Mesendoderm (in vitro differentiated cells): ENCODE measurements at regions not wholly inside any gene's neighbourhood (a gene's known extent, or its start where the extent isn't known, plus 50 kb on each side); places are given as distances from the start of the nearest gene placed in this dataset.
"Not testable (repeated sequence)": the region's sequence is repeated elsewhere in the genome, so short reads cannot be mapped to it uniquely, and the experiment has no call there.

Source experiments
- DNase-seq: peaks from one replicate; pipeline ENCODE4 v3.0.0; 2013
- H2AK5ac ChIP-seq: 2 replicates; pipeline ENCODE4 v1.6.1; 2013; ENCODE audit warnings: low read length, inconsistent platforms
- H2BK120ac ChIP-seq: 2 replicates; pipeline ENCODE4 v1.6.1; 2013; ENCODE audit warnings: low read depth, mild to moderate bottlenecking, low read length, moderate library complexity, mixed read lengths
- H2BK15ac ChIP-seq: replicated peaks from 2 replicates; pipeline ENCODE4 v1.6.1; 2013; ENCODE audit warnings: low read depth, mild to moderate bottlenecking, moderate library complexity
- H2BK5ac ChIP-seq: 2 replicates; pipeline ENCODE4 v1.6.1; 2013; ENCODE audit warnings: low read length, inconsistent platforms
- H3K18ac ChIP-seq: 2 replicates; pipeline ENCODE4 v1.6.1; 2013; ENCODE audit warnings: mild to moderate bottlenecking, low read length, mixed read lengths
- H3K23ac ChIP-seq: one replicate; pipeline ENCODE4 v1.6.1; 2013; ENCODE audit warnings: low read length
- H3K27ac ChIP-seq: 2 replicates; pipeline ENCODE4 v1.5.1; 2013; ENCODE audit warnings: low read depth, mild to moderate bottlenecking, inconsistent platforms, low read length, moderate library complexity
- H3K27me3 ChIP-seq: 2 replicates; pipeline ENCODE4 v1.6.1; 2013; ENCODE audit warnings: low read length, control low read depth, mild to moderate bottlenecking, inconsistent platforms; ENCODE audit not compliant: insufficient read depth, poor library complexity
- H3K36me3 ChIP-seq: 2 replicates; pipeline ENCODE4 v1.6.1; 2013; ENCODE audit warnings: low read length, inconsistent platforms; ENCODE audit not compliant: control insufficient read depth, insufficient read depth
- H3K4ac ChIP-seq: one replicate; pipeline ENCODE4 v1.6.1; 2013; ENCODE audit warnings: low read depth, mild to moderate bottlenecking, low read length, moderate library complexity
- H3K4me1 ChIP-seq: 2 replicates; pipeline ENCODE4 v1.6.1; 2013; ENCODE audit warnings: low read depth, low read length, inconsistent platforms; ENCODE audit not compliant: control insufficient read depth
- H3K4me2 ChIP-seq: 2 replicates; pipeline ENCODE4 v1.6.1; 2013; ENCODE audit warnings: low read length
- H3K4me3 ChIP-seq: 2 replicates; pipeline ENCODE4 v1.5.1; 2013; ENCODE audit warnings: mild to moderate bottlenecking, low read length
- H3K56ac ChIP-seq: one replicate; pipeline ENCODE4 v1.6.1; 2013; ENCODE audit warnings: low read length
- H3K79me1 ChIP-seq: 2 replicates; pipeline ENCODE4 v1.6.1; 2013; ENCODE audit warnings: low read length, inconsistent platforms
- H3K79me2 ChIP-seq: 2 replicates; pipeline ENCODE4 v1.6.1; 2013; ENCODE audit warnings: mild to moderate bottlenecking, low read length; ENCODE audit not compliant: control insufficient read depth, insufficient read depth
- H3K9ac ChIP-seq: 2 replicates; pipeline ENCODE4 v1.6.1; 2013; ENCODE audit warnings: low read length, inconsistent platforms
- H4K5ac ChIP-seq: one replicate; pipeline ENCODE4 v1.6.1; 2013; ENCODE audit warnings: low read length
- H4K8ac ChIP-seq: one replicate; pipeline ENCODE4 v1.6.1; 2013; ENCODE audit warnings: low read depth, mild to moderate bottlenecking, control low read depth, low read length, moderate library complexity
- WGBS: extraction: QIAGEN DNeasy Blood & Tissue Kit; methylation state at CpG from one replicate; pipeline ENCODE4 v1.1.7; 2013; ENCODE audit warnings: low lambda C conversion rate, missing lambda C conversion rate; ENCODE audit not compliant: insufficient coverage; ENCODE audit errors: extremely low coverage; 5-methylcytosine and 5-hydroxymethylcytosine counted together

GRCh38 chr7:65264258-65264657 is 109.4 kb upstream of the ZNF92 start:
- H3K9ac ChIP-seq: no peak overlapping the region
- H3K56ac ChIP-seq: no peak overlapping the region
- H2AK5ac ChIP-seq: no peak overlapping the region
- no peak overlapping the region for H3K27ac ChIP-seq
- no peaks in the 10 kb centered on the region for H3K4me1 ChIP-seq
- no peak overlapping the region for H3K23ac ChIP-seq
- no peak overlapping the region for H3K18ac ChIP-seq
- no peak overlapping the region for H2BK15ac ChIP-seq
- H3K79me2 ChIP-seq: no peaks in the 10 kb centered on the region
- no peaks in the 10 kb centered on the region for H3K79me1 ChIP-seq
- no peak overlapping the region for H3K4me3 ChIP-seq
- no peak overlapping the region for H3K4ac ChIP-seq
- no CpG with 5 or more reads among the region's 5 CpGs for WGBS
- H4K5ac ChIP-seq: no peak overlapping the region
- H4K8ac ChIP-seq: no peak overlapping the region
- H3K36me3 ChIP-seq: no peaks in the 10 kb centered on the region
- H3K27me3 ChIP-seq: no peaks in the 10 kb centered on the region
- DNase-seq: no peak
- H2BK5ac ChIP-seq: no peak overlapping the region
- H2BK120ac ChIP-seq: no peak overlapping the region
- no peak overlapping the region for H3K4me2 ChIP-seq

DNA sequence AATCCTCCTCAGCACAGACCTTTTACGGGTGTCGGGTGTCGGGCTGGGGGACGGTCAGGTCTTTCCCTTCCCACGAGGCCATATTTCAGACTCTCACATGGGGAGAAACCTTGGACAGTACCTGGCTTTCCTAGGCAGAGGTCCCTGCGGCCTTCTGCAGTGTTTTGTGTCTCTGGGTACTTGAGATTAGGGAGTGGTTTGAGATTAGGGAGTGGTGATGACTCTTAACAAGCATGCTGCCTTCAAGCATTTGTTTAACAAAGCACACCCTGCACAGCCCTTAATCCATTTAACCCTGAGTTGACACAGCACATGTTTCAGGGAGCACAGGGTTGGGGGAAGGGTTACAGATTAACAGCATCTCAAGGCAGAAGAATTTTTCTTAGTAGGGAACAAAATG is 113.0 kb upstream of the ZNF92 start:
- not testable (repeated sequence) for H4K5ac ChIP-seq, H3K4me2 ChIP-seq, H3K56ac ChIP-seq, H3K79me1 ChIP-seq, H3K27me3 ChIP-seq, DNase-seq, H3K18ac ChIP-seq, H3K9ac ChIP-seq, H3K4ac ChIP-seq, H2BK120ac ChIP-seq, H2BK5ac ChIP-seq, H3K79me2 ChIP-seq, H3K36me3 ChIP-seq, H3K23ac ChIP-seq, H4K8ac ChIP-seq, H2AK5ac ChIP-seq, H3K4me1 ChIP-seq, H2BK15ac ChIP-seq, H3K4me3 ChIP-seq, H3K27ac ChIP-seq
- WGBS: no CpG with 5 or more reads among the region's 6 CpGs

GRCh38 chr7:65259864-65260525 is 113.7 kb upstream of the ZNF92 start:
- H3K36me3 ChIP-seq, H3K4ac ChIP-seq, H3K4me3 ChIP-seq, H2AK5ac ChIP-seq, H3K27me3 ChIP-seq, H4K5ac ChIP-seq, H3K79me1 ChIP-seq, H4K8ac ChIP-seq, H3K4me2 ChIP-seq, H2BK5ac ChIP-seq, H3K27ac ChIP-seq, H3K23ac ChIP-seq, H3K56ac ChIP-seq, H2BK15ac ChIP-seq, H3K18ac ChIP-seq, H3K9ac ChIP-seq, H3K4me1 ChIP-seq, H2BK120ac ChIP-seq, H3K79me2 ChIP-seq, DNase-seq: not testable (repeated sequence)
- WGBS: no CpG with 5 or more reads among the region's 10 CpGs

- H3K27ac ChIP-seq: no peak overlapping the region
- H3K56ac ChIP-seq: no peak overlapping the region
- no peak for DNase-seq
- WGBS: 100% methylated on average over 1 of the region's 1 CpG
- no peak overlapping the region for H2BK120ac ChIP-seq
- H3K4me2 ChIP-seq: no peak overlapping the region
- H4K8ac ChIP-seq: no peak overlapping the region
- H3K79me1 ChIP-seq: no peaks in the 10 kb centered on the region
- H3K9ac ChIP-seq: no peak overlapping the region
- no peaks in the 10 kb centered on the region for H3K36me3 ChIP-seq
- H3K4ac ChIP-seq: no peak overlapping the region
- H2AK5ac ChIP-seq: no peak overlapping the region
- no peak overlapping the region for H3K23ac ChIP-seq
- H3K27me3 ChIP-seq: no peaks in the 10 kb centered on the region
- H3K79me2 ChIP-seq: no peaks in the 10 kb centered on the region
- no peak overlapping the region for H4K5ac ChIP-seq
- H3K4me1 ChIP-seq: peaks cover 2% of the 10 kb centered on the region
- no peak overlapping the region for H3K18ac ChIP-seq
- no peak overlapping the region for H3K4me3 ChIP-seq
- no peak overlapping the region for H2BK5ac ChIP-seq
- no peak overlapping the region for H2BK15ac ChIP-seq
Measured at GRCh38 chr7:65254061-65254460, 119.6 kb upstream of the ZNF92 start.

- peak overlapping the region; percentile 19 for H3K27ac ChIP-seq
- no peaks in the 10 kb centered on the region for H3K27me3 ChIP-seq
- H2BK15ac ChIP-seq: no peak overlapping the region
- H3K4me2 ChIP-seq: peak overlapping the region; percentile 69
- H3K4me1 ChIP-seq: peaks cover 2% of the 10 kb centered on the region
- H3K23ac ChIP-seq: no peak overlapping the region
- peak overlapping the region; percentile 5 for H3K4ac ChIP-seq
- no peak overlapping the region for H4K8ac ChIP-seq
- no peak overlapping the region for H4K5ac ChIP-seq
- H3K79me1 ChIP-seq: no peaks in the 10 kb centered on the region
- peak overlapping the region; percentile 89 for H3K9ac ChIP-seq
- H2BK120ac ChIP-seq: no peak overlapping the region
- peak overlapping the region; percentile 41 for H3K4me3 ChIP-seq
- no peaks in the 10 kb centered on the region for H3K79me2 ChIP-seq
- H2AK5ac ChIP-seq: no peak overlapping the region
- WGBS: no CpG with 5 or more reads among the region's 64 CpGs
- peak overlapping the region; percentile 98 for H3K56ac ChIP-seq
- H2BK5ac ChIP-seq: no peak overlapping the region
- DNase-seq: peak; percentile 97
- no peaks in the 10 kb centered on the region for H3K36me3 ChIP-seq
- H3K18ac ChIP-seq: peak overlapping the region; percentile 34
Measured at GRCh38 chr7:65251851-65252620, 121.6 kb upstream of the ZNF92 start.
